Chondrocyte (in vitro differentiated cells): ENCODE measurements at regions not wholly inside any gene's neighbourhood (a gene's known extent, or its start where the extent isn't known, plus 50 kb on each side); places are given as distances from the start of the nearest gene placed in this dataset.

Experiments used
- DNase-seq: peaks from one replicate; pipeline ENCODE4 v3.0.0; 2021; ENCODE audit warnings: mixed read lengths, low spot score
- H3K27ac Mint-ChIP-seq: one replicate; pipeline ENCODE4 v1.8.0; 2021; ENCODE audit warnings: mild to moderate bottlenecking, moderate library complexity, mixed read lengths; ENCODE audit not compliant: unreplicated experiment
- H3K27me3 Mint-ChIP-seq: 2 replicates; pipeline ENCODE4 v1.8.0; 2021; ENCODE audit warnings: low read depth, mixed read lengths
- H3K36me3 Mint-ChIP-seq: 2 replicates; pipeline ENCODE4 v1.8.0; 2021; ENCODE audit warnings: low read depth, mixed read lengths
- H3K4me1 Mint-ChIP-seq: 2 replicates; pipeline ENCODE4 v1.8.0; 2021; ENCODE audit warnings: low read depth, mild to moderate bottlenecking, mixed read lengths
- H3K4me3 Mint-ChIP-seq: one replicate; pipeline ENCODE4 v1.8.0; 2021; ENCODE audit warnings: mild to moderate bottlenecking, moderate library complexity, mixed read lengths; ENCODE audit not compliant: unreplicated experiment
- H3K9me3 Mint-ChIP-seq: 2 replicates; pipeline ENCODE4 v1.8.0; 2021; ENCODE audit warnings: low read depth, mixed read lengths
- CTCF ChIP-seq: fragments of 200-600 bp; sonication (generic); IDR thresholded peaks from 2 replicates; pipeline ENCODE4 v1.5.0; 2021; ENCODE audit warnings: antibody characterized with exemption, mild to moderate bottlenecking, moderate library complexity

GRCh38 chr20:12875510-12875909 is 133.3 kb upstream of the SPTLC3 start:
- no peaks in the 10 kb centered on the region for H3K36me3 Mint-ChIP-seq
- TF ChIP-seq CTCF = no peak
- no peak for DNase-seq
- H3K4me3 Mint-ChIP-seq = no peak overlapping the region
- no peaks in the 10 kb centered on the region for H3K9me3 Mint-ChIP-seq
- H3K27me3 Mint-ChIP-seq = peaks cover 9% of the 10 kb centered on the region
- H3K27ac Mint-ChIP-seq = no peak overlapping the region
- no peaks in the 10 kb centered on the region for H3K4me1 Mint-ChIP-seq

- H3K36me3 Mint-ChIP-seq = no peaks in the 10 kb centered on the region
- no peak for DNase-seq
- H3K4me1 Mint-ChIP-seq = peaks cover 4% of the 10 kb centered on the region
- no peak overlapping the region for H3K4me3 Mint-ChIP-seq
- H3K9me3 Mint-ChIP-seq = no peaks in the 10 kb centered on the region
- H3K27ac Mint-ChIP-seq = no peak overlapping the region
- peaks cover 10% of the 10 kb centered on the region for H3K27me3 Mint-ChIP-seq
- no peak for TF ChIP-seq CTCF
Measured at GRCh38 chr20:12882832-12883506, 125.8 kb upstream of the SPTLC3 start.

GRCh38 chr20:12883507-12883885 is 125.3 kb upstream of the SPTLC3 start:
- peaks cover 10% of the 10 kb centered on the region for H3K27me3 Mint-ChIP-seq

GRCh38 chr20:12886618-12887363 is 122.0 kb upstream of the SPTLC3 start:
- no peak for TF ChIP-seq CTCF
- Mint-ChIP-seq H3K36me3 (no peaks in the 10 kb centered on the region), H3K27ac (no peak overlapping the region), H3K9me3 (peaks cover 3% of the 10 kb centered on the region), H3K27me3 (peaks cover 10% of the 10 kb centered on the region), H3K4me1 (peaks cover 4% of the 10 kb centered on the region), H3K4me3 (no peak overlapping the region)
- DNase-seq = no peak

More at GRCh38 chr20:12883507-12883885, 125.3 kb upstream of the SPTLC3 start:
- H3K27ac Mint-ChIP-seq = no peak overlapping the region
- no peak for TF ChIP-seq CTCF
- peaks cover 4% of the 10 kb centered on the region for H3K4me1 Mint-ChIP-seq
- no peak for DNase-seq
- H3K36me3 Mint-ChIP-seq = no peaks in the 10 kb centered on the region
- H3K9me3 Mint-ChIP-seq = no peaks in the 10 kb centered on the region
- H3K4me3 Mint-ChIP-seq = no peak overlapping the region

- no peaks in the 10 kb centered on the region for H3K4me1 Mint-ChIP-seq
- TF ChIP-seq CTCF = no peak
- DNase-seq = no peak
- no peaks in the 10 kb centered on the region for H3K36me3 Mint-ChIP-seq
- H3K9me3 Mint-ChIP-seq = peaks cover 3% of the 10 kb centered on the region
- peaks cover 12% of the 10 kb centered on the region for H3K27me3 Mint-ChIP-seq
- H3K27ac Mint-ChIP-seq = no peak overlapping the region
- H3K4me3 Mint-ChIP-seq = no peak overlapping the region
Measured at GRCh38 chr20:12891643-12892042, 117.1 kb upstream of the SPTLC3 start.
